Stomach smooth muscle (tissue), 2 donors: ENCODE measurements at regions not wholly inside any gene's neighbourhood (a gene's known extent, or its start where the extent isn't known, plus 50 kb on each side); places are given as distances from the start of the nearest gene placed in this dataset.
"Not testable (repeated sequence)": the region's sequence is repeated elsewhere in the genome, so short reads cannot be mapped to it uniquely, and the experiment has no call there.

Experiments
- H3K27ac ChIP-seq: one replicate; pipeline ENCODE4 v1.7.0; 2013; ENCODE audit warnings: mild to moderate bottlenecking, low read length, inconsistent platforms
- H3K27me3 ChIP-seq, 2 donors: one replicate each; pipeline ENCODE4 v1.7.0; 2013; ENCODE audit warnings: low read length in 2 of 2; ENCODE audit not compliant: insufficient read depth in 2 of 2, control insufficient read depth in 1 of 2
- H3K36me3 ChIP-seq, 2 donors: one replicate each; pipeline ENCODE4 v1.7.0; 2013; ENCODE audit warnings: low read length in 2 of 2; ENCODE audit not compliant: control insufficient read depth in 2 of 2, insufficient read depth in 2 of 2
- H3K4me1 ChIP-seq: one replicate; pipeline ENCODE4 v1.7.0; 2013; ENCODE audit warnings: low read length; ENCODE audit not compliant: control insufficient read depth, insufficient read depth
- H3K4me3 ChIP-seq, 2 donors: one replicate each; pipeline ENCODE4 v1.7.0; 2013; ENCODE audit warnings: low read length in 2 of 2
- H3K9ac ChIP-seq, 2 donors: one replicate each; pipeline ENCODE4 v1.7.0; 2013; ENCODE audit warnings: low read length in 2 of 2, mild to moderate bottlenecking in 1 of 2
- H3K9me3 ChIP-seq, 2 donors: one replicate each; pipeline ENCODE4 v1.7.0; 2013; ENCODE audit warnings: low read length in 2 of 2; ENCODE audit not compliant: control insufficient read depth in 2 of 2
- donor health status: healthy.
- donor health status: Pancreatic carcinoma.

DNA sequence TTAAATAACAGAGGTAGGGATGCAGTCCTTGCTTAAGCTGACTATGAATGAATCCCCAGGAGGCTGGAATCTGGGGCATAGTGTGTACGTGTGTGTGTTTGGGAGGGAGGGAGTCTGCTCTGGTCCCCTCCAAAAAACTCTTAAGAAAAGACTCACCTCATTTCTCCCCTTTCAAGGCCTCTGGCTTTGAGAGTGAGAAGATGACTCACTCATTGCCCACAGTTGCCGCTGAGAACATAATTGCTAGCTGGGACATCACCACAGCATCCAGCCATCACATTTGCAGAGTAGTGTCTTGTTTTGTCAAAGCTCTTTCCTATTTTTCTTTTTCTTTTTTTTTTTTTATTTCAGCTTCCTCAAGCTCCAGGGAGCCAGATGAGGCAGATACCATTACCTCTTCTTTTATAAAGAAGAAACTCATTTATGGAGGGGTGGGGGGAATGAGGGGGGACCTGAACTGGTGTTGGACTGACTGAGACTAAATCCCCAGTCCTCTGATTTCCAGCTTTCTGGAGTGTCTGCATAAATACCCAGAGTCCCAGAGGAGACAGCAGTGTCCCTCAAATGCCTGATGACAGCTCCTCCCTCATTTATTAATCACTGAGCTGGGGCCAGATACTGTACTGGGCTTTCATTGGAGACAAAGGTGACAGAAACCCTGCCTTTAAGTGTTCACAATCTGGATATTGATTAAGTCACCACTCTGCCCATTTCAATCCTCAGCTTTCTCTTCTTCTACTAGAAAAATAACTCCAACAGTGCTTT, 61.9 kb upstream of the LAS1L start:
- Histone ChIP-seq H3K4me3 (no peak overlapping the region), H3K9ac (peak overlapping the region in 1 of 2 donors; percentile 61), H3K27ac (peak overlapping the region; percentile 62), H3K36me3 (no peaks in the 10 kb centered on the region), H3K27me3 (peaks cover 0 to 10% of the 10 kb centered on the region in 2 donors), H3K9me3 (no peaks in the 10 kb centered on the region), H3K4me1 (peaks cover 8% of the 10 kb centered on the region)

DNA sequence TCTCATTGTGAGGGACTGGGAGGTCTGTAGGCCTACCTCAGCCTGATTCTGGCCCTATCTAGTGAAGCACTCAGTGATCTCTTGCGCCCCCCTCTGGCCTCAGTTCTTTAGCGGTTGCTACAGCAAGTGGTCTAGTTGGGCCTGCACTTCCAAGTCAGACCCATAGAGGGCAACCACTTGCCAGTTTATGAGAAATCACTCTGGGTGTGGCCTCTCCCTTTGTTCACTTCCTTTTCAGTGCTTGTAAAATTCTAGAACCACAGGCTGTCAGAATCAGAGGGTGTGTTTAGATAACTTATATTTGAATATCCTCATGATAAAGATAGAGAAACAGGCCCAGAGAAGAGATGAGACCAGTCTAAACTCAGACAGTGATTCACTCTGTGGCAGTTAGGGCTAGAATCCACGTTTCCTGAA, 60.9 kb upstream of the LAS1L start:
- H3K4me3 ChIP-seq: no peak overlapping the region
- peaks cover 3% of the 10 kb centered on the region for H3K4me1 ChIP-seq
- peak overlapping the region; percentile 22 to 61 for H3K9ac ChIP-seq
- no peaks in the 10 kb centered on the region for H3K36me3 ChIP-seq
- H3K27me3 ChIP-seq: peaks cover 0 to 15% of the 10 kb centered on the region in 2 donors
- H3K27ac ChIP-seq: peak overlapping the region; percentile 62
- no peaks in the 10 kb centered on the region for H3K9me3 ChIP-seq

DNA sequence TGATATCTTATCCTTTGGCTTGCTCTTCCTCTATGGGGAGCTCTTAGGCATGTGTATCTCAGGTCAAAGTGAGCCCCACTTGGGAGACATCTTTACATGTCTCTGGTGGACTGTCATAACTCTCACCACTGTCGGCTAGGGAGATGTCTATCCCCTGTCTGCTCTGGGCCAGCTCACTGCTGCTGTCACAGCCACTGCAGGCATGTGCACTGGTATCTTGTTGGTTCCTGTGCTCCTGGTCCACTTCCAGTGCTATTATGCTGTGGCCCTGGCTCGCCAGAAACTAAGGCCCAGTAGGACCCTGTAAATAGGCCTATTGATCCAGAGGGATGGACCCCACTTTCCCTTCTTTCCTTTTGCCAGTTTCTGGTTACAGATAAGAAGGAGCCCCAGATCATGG, 56.6 kb upstream of the LAS1L start:
- H3K9me3 ChIP-seq: no peaks in the 10 kb centered on the region
- H3K36me3 ChIP-seq: no peaks in the 10 kb centered on the region
- H3K27ac ChIP-seq: no peak overlapping the region
- H3K4me3 ChIP-seq: no peak overlapping the region
- peaks cover 0 to 17% of the 10 kb centered on the region in 2 donors for H3K27me3 ChIP-seq
- H3K4me1 ChIP-seq: peaks cover 11% of the 10 kb centered on the region
- H3K9ac ChIP-seq: no peak overlapping the region

DNA sequence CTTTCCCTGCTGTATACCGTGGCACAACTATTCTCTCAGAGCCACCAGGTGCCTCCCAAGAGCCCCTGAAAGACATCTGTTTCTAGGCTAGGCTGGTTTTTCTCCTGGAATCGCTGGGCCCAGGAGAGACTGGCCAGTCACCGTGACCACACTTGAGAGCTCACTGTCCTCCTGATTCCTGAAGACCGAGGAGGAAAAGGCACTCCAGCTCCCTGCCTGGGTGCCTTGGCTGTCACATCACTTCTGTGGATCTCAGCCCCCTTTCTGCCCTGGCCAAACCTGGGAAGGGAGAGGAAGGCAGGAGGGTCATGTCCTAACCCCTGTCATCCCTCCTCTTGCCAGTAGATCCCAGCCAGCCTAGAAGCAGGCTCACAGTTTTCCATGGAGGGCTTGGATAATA, 54.7 kb upstream of the LAS1L start:
- Histone ChIP-seq H3K9me3 (no peaks in the 10 kb centered on the region), H3K27me3 (peaks cover 0 to 13% of the 10 kb centered on the region in 2 donors), H3K4me3 (no peak overlapping the region), H3K27ac (no peak overlapping the region), H3K36me3 (no peaks in the 10 kb centered on the region), H3K9ac (no peak overlapping the region), H3K4me1 (peaks cover 11% of the 10 kb centered on the region)

DNA sequence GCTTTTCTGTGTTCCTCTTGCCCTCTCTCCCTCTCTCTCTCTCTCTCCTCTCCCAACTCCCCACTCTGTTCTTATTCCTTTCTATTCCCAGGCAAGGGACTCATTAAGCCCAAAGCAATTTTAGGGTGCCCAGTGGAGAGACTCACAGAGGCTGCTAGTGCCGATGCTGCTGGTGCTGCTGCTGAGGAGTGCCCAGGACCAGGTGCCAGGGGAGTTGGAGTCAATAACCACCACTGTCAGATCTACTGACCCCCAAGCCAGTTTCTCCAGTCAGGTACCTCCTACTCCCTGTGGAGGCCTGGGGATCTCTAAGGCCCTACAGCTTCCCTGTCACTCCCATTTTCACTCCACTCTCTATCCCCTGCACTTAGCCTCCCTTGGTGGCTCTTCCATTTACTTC, 54.2 kb upstream of the LAS1L start:
- H3K27ac ChIP-seq: no peak overlapping the region
- no peaks in the 10 kb centered on the region for H3K36me3 ChIP-seq
- H3K4me3 ChIP-seq: peak overlapping the region in 1 of 2 donors; percentile 47
- no peaks in the 10 kb centered on the region for H3K9me3 ChIP-seq
- H3K27me3 ChIP-seq: peaks cover 0 to 13% of the 10 kb centered on the region in 2 donors
- peaks cover 11% of the 10 kb centered on the region for H3K4me1 ChIP-seq
- no peak overlapping the region for H3K9ac ChIP-seq

DNA sequence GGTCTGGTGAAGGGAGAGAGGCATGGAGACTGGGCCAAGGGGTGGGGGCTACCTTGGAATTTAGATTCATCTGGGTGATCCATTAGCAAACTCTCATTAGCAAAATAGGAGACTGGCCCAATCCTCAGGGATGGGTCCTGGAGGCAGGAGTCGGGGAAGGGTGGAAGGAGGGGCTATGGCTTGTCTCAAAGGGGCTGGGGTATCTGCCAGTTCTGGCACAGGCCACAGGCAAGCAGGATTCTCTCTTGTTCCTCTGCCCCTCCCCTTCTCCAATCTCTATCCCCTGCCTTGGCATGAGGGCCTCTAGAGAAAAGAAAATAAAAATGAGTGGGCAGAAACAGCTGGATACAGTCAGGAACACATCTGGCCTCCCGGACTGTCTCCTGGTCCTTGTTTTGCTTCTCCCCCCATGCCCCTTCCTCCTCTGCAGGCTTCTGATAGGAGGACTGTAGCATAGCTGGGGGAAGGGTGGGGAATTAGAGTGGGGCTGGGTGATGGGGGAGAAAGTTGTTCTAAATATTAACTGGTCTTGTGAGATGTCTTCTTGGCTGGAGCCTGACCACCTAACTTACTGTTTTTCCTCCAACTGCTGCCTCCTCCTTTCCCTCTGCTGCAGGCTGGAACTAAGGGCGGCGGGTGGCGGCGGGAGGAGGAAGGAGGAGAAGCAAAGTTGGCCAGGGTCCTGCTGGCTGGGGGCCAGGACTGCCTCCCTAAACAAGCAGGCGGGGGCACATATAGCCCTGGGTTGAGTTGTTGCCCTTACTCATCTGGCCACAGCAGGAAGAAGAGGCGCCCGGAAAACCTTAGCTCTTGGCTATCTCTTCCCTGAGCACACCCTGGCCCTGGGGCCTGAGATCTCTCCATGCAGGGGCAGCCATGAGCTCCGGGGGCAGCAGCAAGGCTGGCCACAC, 53.3 kb upstream of the LAS1L start:
- no peak overlapping the region for H3K27ac ChIP-seq
- peak overlapping the region in 1 of 2 donors; percentile 47 for H3K4me3 ChIP-seq
- peaks cover 11% of the 10 kb centered on the region for H3K4me1 ChIP-seq
- H3K36me3 ChIP-seq: no peaks in the 10 kb centered on the region
- H3K27me3 ChIP-seq: peaks cover 0 to 13% of the 10 kb centered on the region in 2 donors
- no peaks in the 10 kb centered on the region for H3K9me3 ChIP-seq
- H3K9ac ChIP-seq: no peak overlapping the region

DNA sequence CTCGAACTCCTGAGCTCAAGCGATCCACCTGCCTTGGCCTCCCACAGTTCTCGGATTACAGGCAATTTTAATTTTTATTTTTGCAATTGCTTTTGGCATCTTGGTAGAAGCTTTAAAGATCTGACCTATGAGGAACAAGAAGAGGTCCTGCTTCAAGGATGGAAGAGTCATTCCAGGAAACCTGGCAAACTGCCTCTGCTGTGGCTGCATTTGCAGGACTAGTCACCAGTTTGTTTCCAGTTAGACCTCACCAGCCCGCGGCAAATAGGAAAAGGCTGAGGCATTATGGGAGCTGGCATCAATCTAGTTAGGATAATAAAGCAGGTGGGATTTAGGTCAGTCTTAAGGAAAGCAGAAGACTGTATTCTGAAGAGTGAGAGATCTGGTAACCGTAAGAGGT, 51.9 kb upstream of the LAS1L start:
- H3K27me3 ChIP-seq: peaks cover 0 to 14% of the 10 kb centered on the region in 2 donors
- H3K36me3 ChIP-seq: no peaks in the 10 kb centered on the region
- no peaks in the 10 kb centered on the region for H3K9me3 ChIP-seq
- peaks cover 11% of the 10 kb centered on the region for H3K4me1 ChIP-seq
- no peak overlapping the region for H3K4me3 ChIP-seq
- H3K27ac ChIP-seq: no peak overlapping the region
- no peak overlapping the region for H3K9ac ChIP-seq

DNA sequence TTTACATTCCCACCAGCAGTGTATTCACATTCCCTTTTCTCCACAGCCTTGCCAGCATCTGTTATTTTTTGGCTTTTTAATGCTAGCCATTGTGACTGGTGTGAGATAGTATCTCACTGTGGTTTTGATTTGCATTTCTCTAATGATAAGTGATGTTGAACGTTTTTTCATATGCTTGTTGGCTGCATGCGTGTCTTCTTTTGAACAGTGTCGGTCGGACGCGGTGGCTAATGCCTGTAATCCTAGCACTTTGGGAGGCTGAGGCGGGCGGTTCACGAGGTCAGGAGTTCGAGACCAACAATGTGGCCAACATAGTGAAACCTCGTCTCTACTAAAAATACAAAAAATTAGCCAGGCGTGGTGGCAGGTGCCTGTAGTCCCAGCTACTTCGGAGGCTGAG, 50.6 kb upstream of the LAS1L start:
- H3K4me3 ChIP-seq, H3K9me3 ChIP-seq, H3K9ac ChIP-seq, H3K27ac ChIP-seq, H3K36me3 ChIP-seq: not testable (repeated sequence)
- Histone ChIP-seq H3K4me1 (peaks cover 11% of the 10 kb centered on the region), H3K27me3 (peaks cover 0 to 12% of the 10 kb centered on the region in 2 donors)
